GM06990 (cell line): ENCODE measurements at regions not wholly inside any gene's neighbourhood (a gene's known extent, or its start where the extent isn't known, plus 50 kb on each side); places are given as distances from the start of the nearest gene placed in this dataset.
"Not testable (repeated sequence)": the region's sequence is repeated elsewhere in the genome, so short reads cannot be mapped to it uniquely, and the experiment has no call there.

Experiments used
- DNase-seq: peaks from one replicate; pipeline ENCODE4 v3.0.0-alpha.2; 2011; ENCODE audit not compliant: insufficient read length; ENCODE audit errors: extremely low read depth
- H3K27me3 ChIP-seq: replicated peaks from 2 replicates; pipeline ENCODE4 v1.6.0; 2011; ENCODE audit warnings: low read length; ENCODE audit not compliant: control insufficient read depth, insufficient read depth
- H3K36me3 ChIP-seq: 2 replicates; pipeline ENCODE4 v1.5.1; 2011; ENCODE audit warnings: low read length; ENCODE audit not compliant: control insufficient read depth, insufficient read depth
- H3K4me3 ChIP-seq: replicated peaks from 2 replicates; pipeline ENCODE4 v1.5.1; 2011; ENCODE audit warnings: low read depth, mild to moderate bottlenecking, control low read depth, low read length
- CTCF ChIP-seq: IDR thresholded peaks from 2 replicates; pipeline ENCODE4 v1.5.1; 2011; ENCODE audit warnings: low read length, control low read depth, mild to moderate bottlenecking, inconsistent platforms; ENCODE audit not compliant: insufficient read depth, poor library complexity, severe bottlenecking

GRCh38 chr12:24349051-24349799 is 399.8 kb upstream of the SOX5 start:
- DNase-seq, result no peak
- TF ChIP-seq CTCF, result no peak
- Histone ChIP-seq H3K4me3 (no peak overlapping the region), H3K36me3 (no peaks in the 10 kb centered on the region), H3K27me3 (no peaks in the 10 kb centered on the region; the same call in 1 of the 2 replicates)

GRCh38 chr12:24348180-24348579 is 398.7 kb upstream of the SOX5 start:
- not testable (repeated sequence) for H3K36me3 ChIP-seq, DNase-seq, H3K4me3 ChIP-seq, H3K27me3 ChIP-seq

GRCh38 chr12:24328261-24328660 is 378.8 kb upstream of the SOX5 start:
- Histone ChIP-seq H3K4me3 (no peak overlapping the region), H3K36me3 (no peaks in the 10 kb centered on the region), H3K27me3 (no peaks in the 10 kb centered on the region)
- TF ChIP-seq CTCF, result no peak
- no peak for DNase-seq

GRCh38 chr12:24325331-24325730 is 375.9 kb upstream of the SOX5 start:
- no peak overlapping the region for H3K4me3 ChIP-seq
- no peak for DNase-seq

GRCh38 chr12:24307716-24308335 is 358.4 kb upstream of the SOX5 start:
- no peak overlapping the region for H3K4me3 ChIP-seq
- H3K36me3 ChIP-seq, result no peaks in the 10 kb centered on the region
- TF ChIP-seq CTCF, result no peak
- no peak for DNase-seq
- no peaks in the 10 kb centered on the region; the same call in 1 of the 2 replicates for H3K27me3 ChIP-seq

More at GRCh38 chr12:24325331-24325730, 375.9 kb upstream of the SOX5 start:
- Histone ChIP-seq H3K27me3 (no peaks in the 10 kb centered on the region), H3K36me3 (no peaks in the 10 kb centered on the region)
- no peak for TF ChIP-seq CTCF

GRCh38 chr12:24307153-24307552 is 357.7 kb upstream of the SOX5 start:
- no peak for TF ChIP-seq CTCF
- DNase-seq, result no peak
- Histone ChIP-seq H3K4me3 (no peak overlapping the region), H3K27me3 (no peaks in the 10 kb centered on the region; the same call in 1 of the 2 replicates), H3K36me3 (no peaks in the 10 kb centered on the region)
